Neuronal stem cell (in vitro differentiated cells): ENCODE measurements at regions not wholly inside any gene's neighbourhood (a gene's known extent, or its start where the extent isn't known, plus 50 kb on each side); places are given as distances from the start of the nearest gene placed in this dataset.

Source experiments
- DNase-seq: peaks from one replicate; pipeline ENCODE4 v3.0.0-alpha.2; 2013; ENCODE audit warnings: low spot score
- H2AFZ ChIP-seq: one replicate; pipeline ENCODE4 v1.6.1; 2013; ENCODE audit warnings: mild to moderate bottlenecking, low read length, inconsistent platforms
- H2AK5ac ChIP-seq: 2 replicates; pipeline ENCODE4 v1.6.1; 2013; ENCODE audit warnings: low read depth, mild to moderate bottlenecking, inconsistent platforms, low read length, moderate library complexity, mixed read lengths
- H2BK120ac ChIP-seq: 2 replicates; pipeline ENCODE4 v1.6.1; 2013; ENCODE audit warnings: low read depth, mild to moderate bottlenecking, inconsistent platforms, low read length, moderate library complexity, mixed read lengths
- H2BK12ac ChIP-seq: one replicate; pipeline ENCODE4 v1.6.1; 2013; ENCODE audit warnings: low read length, inconsistent platforms
- H2BK15ac ChIP-seq: 2 replicates; pipeline ENCODE4 v1.6.1; 2013; ENCODE audit warnings: mild to moderate bottlenecking, low read length, inconsistent platforms, mixed read lengths
- H2BK5ac ChIP-seq: one replicate; pipeline ENCODE4 v1.6.1; 2013; ENCODE audit warnings: inconsistent platforms, mild to moderate bottlenecking, low read length, moderate library complexity
- H3K14ac ChIP-seq: one replicate; pipeline ENCODE4 v1.6.1; 2013; ENCODE audit warnings: low read length, inconsistent platforms
- H3K18ac ChIP-seq: 2 replicates; pipeline ENCODE4 v1.6.1; 2013; ENCODE audit warnings: low read length, inconsistent platforms
- H3K23ac ChIP-seq: 2 replicates; pipeline ENCODE4 v1.6.1; 2013; ENCODE audit warnings: low read depth, mild to moderate bottlenecking, mixed read lengths, low read length, inconsistent platforms; ENCODE audit not compliant: poor library complexity
- H3K27ac ChIP-seq: replicated peaks from 3 replicates; pipeline ENCODE4 v1.5.1; 2013; ENCODE audit warnings: low read length, inconsistent platforms
- H3K27me3 ChIP-seq, 3 experiments: 2 replicates each; pipeline ENCODE4 v1.6.1; 2013; ENCODE audit warnings: low read length in 3 of 3, mild to moderate bottlenecking in 2 of 3, inconsistent platforms in 1 of 3, low read depth in 1 of 3, mixed read lengths in 1 of 3, moderate library complexity in 1 of 3; ENCODE audit not compliant: control insufficient read depth in 3 of 3, insufficient read depth in 3 of 3
- H3K36me3 ChIP-seq, 2 donors: replicated peaks in 1 of 2; 2 replicates each; pipeline ENCODE4 v1.6.1; 2013; ENCODE audit warnings: low read length in 2 of 2; ENCODE audit not compliant: control insufficient read depth in 2 of 2, insufficient read depth in 2 of 2
- H3K4ac ChIP-seq: 2 replicates; pipeline ENCODE4 v1.6.1; 2013; ENCODE audit warnings: inconsistent platforms, mild to moderate bottlenecking, low read length, moderate library complexity
- H3K4me1 ChIP-seq, 2 donors: 1 replicate in 1 of 2; 2 replicates in 1 of 2; pipeline ENCODE4 v1.6.1; 2013; ENCODE audit warnings: low read length in 2 of 2, low read depth in 1 of 2; ENCODE audit not compliant: control insufficient read depth in 2 of 2, insufficient read depth in 1 of 2
- H3K4me2 ChIP-seq: one replicate; pipeline ENCODE4 v1.6.1; 2013; ENCODE audit warnings: mild to moderate bottlenecking, low read length, inconsistent platforms; ENCODE audit not compliant: insufficient read depth, poor library complexity, severe bottlenecking
- H3K4me3 ChIP-seq, 2 donors: 2 replicates each; pipeline ENCODE4 v1.5.1; 2013; ENCODE audit warnings: low read length in 2 of 2, mild to moderate bottlenecking in 2 of 2, inconsistent platforms in 1 of 2, moderate library complexity in 1 of 2
- H3K79me1 ChIP-seq: one replicate; pipeline ENCODE4 v1.6.1; 2013; ENCODE audit warnings: low read depth, mild to moderate bottlenecking, inconsistent platforms, low read length, moderate library complexity
- H3K9ac ChIP-seq: one replicate; pipeline ENCODE4 v1.6.1; 2013; ENCODE audit warnings: mild to moderate bottlenecking, low read depth, low read length, inconsistent platforms; ENCODE audit not compliant: poor library complexity
- H3K9me3 ChIP-seq, 2 donors: replicated peaks in 1 of 2; 2 replicates each; pipeline versions ENCODE3 to v1.6.1; 2013; ENCODE audit warnings: low read length in 2 of 2, mild to moderate bottlenecking in 2 of 2, inconsistent platforms in 1 of 2, low read depth in 1 of 2, mixed read lengths in 1 of 2, moderate library complexity in 1 of 2; ENCODE audit not compliant: control insufficient read depth in 2 of 2, insufficient read depth in 1 of 2
- H4K8ac ChIP-seq: one replicate; pipeline ENCODE4 v1.6.1; 2013; ENCODE audit warnings: low read depth, mild to moderate bottlenecking, inconsistent platforms, low read length, moderate library complexity
- H4K91ac ChIP-seq: one replicate; pipeline ENCODE4 v1.6.1; 2013; ENCODE audit warnings: low read length, low read depth, mild to moderate bottlenecking, inconsistent platforms; ENCODE audit not compliant: poor library complexity
- WGBS, 2 donors: extraction: QIAGEN DNeasy Blood & Tissue Kit; methylation state at CpG; one replicate each; pipeline ENCODE4 v1.1.7; 2013; ENCODE audit warnings: missing lambda C conversion rate in 2 of 2, mixed read lengths in 1 of 2; ENCODE audit not compliant: insufficient read length in 2 of 2, insufficient replicate concordance in 1 of 2; ENCODE audit errors: extremely low coverage in 2 of 2; 5-methylcytosine and 5-hydroxymethylcytosine counted together

DNA sequence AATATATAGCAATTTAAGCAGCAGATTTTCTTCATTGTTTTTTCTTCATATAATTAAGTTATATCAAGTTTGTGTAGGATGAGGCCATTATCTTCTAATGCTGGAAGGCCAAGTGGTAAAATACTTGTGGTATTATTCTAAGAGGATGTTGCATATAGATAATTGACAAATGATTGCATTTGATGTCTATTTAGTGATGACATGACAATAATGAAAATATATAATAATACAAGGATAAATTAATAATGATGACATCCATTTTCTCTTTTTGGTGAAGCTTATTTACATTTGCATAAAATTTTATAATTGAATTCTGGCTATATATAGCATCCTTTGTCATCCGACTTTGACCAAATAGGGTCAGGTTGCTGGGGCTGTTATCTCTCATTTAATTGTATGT lies 195.4 kb upstream of the KCNJ16 start:
- no peak overlapping the region for H4K8ac ChIP-seq
- no peak overlapping the region for H2BK15ac ChIP-seq
- no peak overlapping the region for H3K9ac ChIP-seq
- H3K27ac ChIP-seq, result no peak overlapping the region
- H3K27me3 ChIP-seq, result no peaks in the 10 kb centered on the region
- H3K79me1 ChIP-seq, result no peaks in the 10 kb centered on the region
- H3K4me3 ChIP-seq, result no peak overlapping the region
- no peak overlapping the region for H2AK5ac ChIP-seq
- no peak overlapping the region for H2AFZ ChIP-seq
- no peak overlapping the region for H4K91ac ChIP-seq
- no peak overlapping the region for H3K18ac ChIP-seq
- no peaks in the 10 kb centered on the region for H3K36me3 ChIP-seq
- H2BK12ac ChIP-seq, result no peak overlapping the region
- H3K9me3 ChIP-seq, result no peaks in the 10 kb centered on the region
- H3K23ac ChIP-seq, result no peak overlapping the region
- H3K4ac ChIP-seq, result no peak overlapping the region
- H3K4me2 ChIP-seq, result no peak overlapping the region
- no peak overlapping the region for H3K14ac ChIP-seq
- no peak for DNase-seq
- H3K4me1 ChIP-seq, result no peaks in the 10 kb centered on the region
- no peak overlapping the region for H2BK120ac ChIP-seq
- H2BK5ac ChIP-seq, result no peak overlapping the region
- WGBS, 2 donors, result no CpG with 5 or more reads among the region's 1 CpG

DNA sequence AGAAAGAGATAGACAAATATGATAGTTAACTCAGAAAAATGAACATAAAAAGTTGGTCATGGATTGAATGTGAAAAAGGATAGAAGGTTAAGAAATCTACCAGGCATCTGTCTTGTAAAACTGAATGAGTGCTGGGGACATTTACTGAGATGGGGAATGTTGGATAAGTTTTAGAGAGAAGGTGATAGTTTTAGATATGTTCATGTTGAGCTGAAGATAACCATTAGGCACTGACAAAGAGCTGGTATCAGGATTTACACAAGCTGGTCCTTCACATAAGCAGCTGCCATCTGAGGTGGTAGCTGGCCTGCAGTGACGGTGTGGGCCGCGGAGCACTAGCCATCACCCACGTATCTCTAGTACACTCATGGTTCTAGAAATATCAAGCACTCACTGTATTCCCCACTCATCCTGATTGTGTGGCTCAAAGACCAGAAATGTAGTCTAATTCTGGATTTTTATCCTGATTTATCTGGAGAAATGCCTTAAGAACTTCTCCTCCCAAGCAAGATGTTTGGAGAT lies 194.4 kb upstream of the KCNJ16 start:
- no peak overlapping the region for H4K91ac ChIP-seq
- H3K18ac ChIP-seq, result no peak overlapping the region
- no peak overlapping the region for H2BK15ac ChIP-seq
- H4K8ac ChIP-seq, result no peak overlapping the region
- no peak overlapping the region for H2BK5ac ChIP-seq
- no peak overlapping the region for H3K9ac ChIP-seq
- H3K4me1 ChIP-seq, result no peaks in the 10 kb centered on the region
- H3K79me1 ChIP-seq, result no peaks in the 10 kb centered on the region
- no peak overlapping the region for H2BK120ac ChIP-seq
- H3K27me3 ChIP-seq, result no peaks in the 10 kb centered on the region
- H2AFZ ChIP-seq, result no peak overlapping the region
- no peak overlapping the region for H2AK5ac ChIP-seq
- no CpG with 5 or more reads among the region's 4 CpGs for WGBS, 2 donors
- no peak overlapping the region for H2BK12ac ChIP-seq
- no peak overlapping the region for H3K23ac ChIP-seq
- H3K4me3 ChIP-seq, result no peak overlapping the region
- H3K9me3 ChIP-seq, result no peaks in the 10 kb centered on the region
- H3K14ac ChIP-seq, result no peak overlapping the region
- no peak for DNase-seq
- no peak overlapping the region for H3K4ac ChIP-seq
- H3K27ac ChIP-seq, result no peak overlapping the region
- H3K36me3 ChIP-seq, result no peaks in the 10 kb centered on the region
- H3K4me2 ChIP-seq, result no peak overlapping the region

DNA sequence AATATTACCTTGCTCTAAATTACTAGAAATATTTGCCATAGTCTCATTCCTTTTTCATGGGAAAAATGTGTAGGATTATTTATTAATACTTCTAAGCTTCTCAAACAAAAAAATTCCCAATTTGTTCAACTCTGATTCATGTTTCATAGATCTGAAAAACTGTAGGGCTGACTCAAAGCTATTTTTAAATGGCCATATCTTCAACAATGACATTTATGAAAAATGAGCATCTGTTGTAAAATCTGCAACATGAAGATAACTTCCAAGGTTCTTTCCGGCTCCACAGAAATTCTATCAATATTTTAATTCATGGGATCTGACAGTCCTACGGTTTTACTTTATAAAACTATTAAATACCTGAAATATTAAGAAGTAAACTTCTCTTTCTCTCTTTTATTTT lies 192.7 kb upstream of the KCNJ16 start:
- no peak for DNase-seq
- no peak overlapping the region for H3K4me2 ChIP-seq
- H3K4me1 ChIP-seq, result no peaks in the 10 kb centered on the region
- no peak overlapping the region for H3K9ac ChIP-seq
- no peak overlapping the region for H3K14ac ChIP-seq
- no peak overlapping the region for H3K4me3 ChIP-seq
- WGBS, 2 donors, result no CpG with 5 or more reads among the region's 2 CpGs
- no peak overlapping the region for H3K23ac ChIP-seq
- H2BK12ac ChIP-seq, result no peak overlapping the region
- no peak overlapping the region for H4K91ac ChIP-seq
- no peaks in the 10 kb centered on the region for H3K36me3 ChIP-seq
- H3K9me3 ChIP-seq, result no peaks in the 10 kb centered on the region
- H2BK5ac ChIP-seq, result no peak overlapping the region
- H3K18ac ChIP-seq, result no peak overlapping the region
- no peak overlapping the region for H2BK120ac ChIP-seq
- H3K4ac ChIP-seq, result no peak overlapping the region
- no peak overlapping the region for H3K27ac ChIP-seq
- no peaks in the 10 kb centered on the region for H3K79me1 ChIP-seq
- no peak overlapping the region for H4K8ac ChIP-seq
- H3K27me3 ChIP-seq, result no peaks in the 10 kb centered on the region
- no peak overlapping the region for H2AK5ac ChIP-seq
- no peak overlapping the region for H2BK15ac ChIP-seq
- no peak overlapping the region for H2AFZ ChIP-seq

DNA sequence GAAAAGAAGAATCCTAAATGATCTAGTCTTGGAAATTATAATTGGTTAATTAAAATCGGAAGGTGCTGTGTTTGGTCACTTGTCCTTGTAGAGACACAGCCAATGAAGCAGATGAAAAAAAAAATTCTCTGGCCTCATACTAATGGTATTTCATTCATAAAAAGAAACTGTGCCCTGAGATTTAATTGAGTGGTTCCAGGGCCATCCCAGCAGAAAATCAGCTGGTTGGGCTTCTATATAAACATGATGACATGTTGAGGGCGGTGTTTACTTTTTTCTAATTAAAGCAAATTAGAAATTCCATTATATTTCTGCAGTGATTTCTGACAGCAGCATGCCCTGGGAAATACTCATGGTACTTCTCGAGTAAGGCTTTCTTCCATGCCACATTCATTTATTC lies 191.9 kb upstream of the KCNJ16 start:
- Histone ChIP-seq H3K27ac (no peak overlapping the region), H2AFZ (no peak overlapping the region), H3K23ac (no peak overlapping the region), H3K27me3 (no peaks in the 10 kb centered on the region), H2BK120ac (no peak overlapping the region), H2BK12ac (no peak overlapping the region), H3K4ac (no peak overlapping the region), H3K36me3 (no peaks in the 10 kb centered on the region), H3K14ac (no peak overlapping the region), H3K4me3 (no peak overlapping the region), H3K18ac (no peak overlapping the region), H3K4me1 (no peaks in the 10 kb centered on the region), H2AK5ac (no peak overlapping the region), H3K9me3 (no peaks in the 10 kb centered on the region), H4K91ac (no peak overlapping the region), H2BK15ac (no peak overlapping the region), H2BK5ac (no peak overlapping the region), H3K9ac (no peak overlapping the region), H3K79me1 (no peaks in the 10 kb centered on the region), H3K4me2 (no peak overlapping the region), H4K8ac (no peak overlapping the region)
- DNase-seq, result no peak
- no CpG with 5 or more reads among the region's 3 CpGs for WGBS, 2 donors
